Right renal pelvis (tissue), 4 donors: ENCODE measurements at regions not wholly inside any gene's neighbourhood (a gene's known extent, or its start where the extent isn't known, plus 50 kb on each side); places are given as distances from the start of the nearest gene placed in this dataset.

Experiments used
- DNase-seq, 4 donors: peaks; one replicate each; pipeline ENCODE4 v3.0.0-alpha.2; 2013; ENCODE audit warnings: low read depth in 4 of 4, low spot score in 3 of 4, missing footprints in 1 of 4

DNA sequence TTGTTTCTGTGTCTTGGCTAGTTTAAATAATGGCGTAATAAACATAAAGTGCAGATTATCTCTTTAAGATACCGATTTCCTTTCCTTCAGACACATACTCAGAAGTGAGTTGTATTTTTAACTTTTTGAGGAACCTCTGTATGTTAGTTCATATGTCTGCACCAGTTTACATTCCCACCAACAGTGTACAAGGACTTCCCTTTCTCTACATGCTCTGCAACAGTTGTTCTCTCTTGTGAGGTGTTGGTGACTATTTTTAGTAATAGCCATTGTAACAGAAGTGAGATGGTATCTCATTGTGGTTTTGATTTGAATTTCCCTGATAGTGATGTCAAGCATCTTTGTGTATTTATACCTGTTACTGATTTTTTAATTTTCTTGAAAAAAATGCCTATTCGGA lies 418.6 kb downstream of the UQCRFS1 start:
- no peak for DNase-seq

DNA sequence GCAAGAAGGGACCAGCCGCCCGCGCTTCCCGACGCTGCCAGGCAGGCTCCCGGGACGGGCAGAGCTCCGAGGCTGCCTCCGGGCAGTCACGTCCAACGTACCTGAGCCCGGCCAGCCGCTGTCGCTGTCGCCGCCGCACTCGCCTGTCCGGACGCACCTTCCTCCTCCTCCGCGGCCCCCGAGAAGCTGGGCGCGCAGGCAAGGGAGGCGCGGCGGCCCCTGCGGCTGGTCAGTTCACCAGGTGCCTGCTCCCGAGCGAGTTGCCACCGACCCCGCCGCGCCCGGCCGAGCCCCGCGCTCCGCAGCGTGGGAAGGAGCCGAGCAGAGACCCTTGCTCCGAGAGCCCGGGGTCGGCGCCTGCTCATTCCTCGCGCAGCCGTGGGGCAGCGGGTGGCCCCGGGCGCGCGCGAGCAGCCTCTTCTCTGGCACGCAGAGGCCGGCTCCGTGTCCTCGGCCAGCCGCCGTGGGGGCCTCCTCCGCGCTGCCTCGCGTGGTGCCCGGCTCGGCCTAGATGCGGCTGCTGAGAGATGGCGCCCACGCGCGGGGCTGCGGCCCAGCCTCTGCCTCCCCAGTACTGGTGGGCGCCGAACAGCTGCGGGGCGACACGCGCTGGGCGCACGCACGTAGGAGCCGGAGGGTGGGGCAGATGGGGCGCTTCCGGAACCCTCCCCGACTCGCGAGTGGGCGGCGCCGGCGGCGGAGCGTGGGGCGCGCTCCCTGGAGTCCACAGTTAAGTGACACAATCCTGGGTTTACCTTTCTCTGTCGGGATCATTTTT lies 419.4 kb downstream of the UQCRFS1 start:
- DNase-seq, result peak in 1 of 4 donors; percentile 3

DNA sequence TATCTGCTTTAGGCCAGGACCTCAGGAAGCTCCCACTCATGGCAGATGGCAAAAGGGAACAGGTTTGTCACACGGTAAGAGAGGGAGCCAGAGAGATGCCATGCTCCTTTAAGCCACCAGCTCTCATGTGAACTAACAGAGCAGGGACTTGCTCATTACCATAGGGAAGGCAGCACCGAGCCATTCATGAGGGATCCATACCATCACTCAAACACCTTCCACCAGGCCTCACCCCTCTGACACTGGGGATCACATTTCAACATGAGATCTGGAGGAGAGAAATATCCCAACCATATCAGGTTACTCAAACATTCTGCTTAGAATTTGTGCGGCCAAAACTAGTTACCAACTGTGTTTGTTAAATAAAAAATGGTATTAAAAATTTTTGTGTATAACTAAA lies 427.0 kb downstream of the UQCRFS1 start:
- DNase-seq, result peak in 1 of 4 donors; percentile 14

DNA sequence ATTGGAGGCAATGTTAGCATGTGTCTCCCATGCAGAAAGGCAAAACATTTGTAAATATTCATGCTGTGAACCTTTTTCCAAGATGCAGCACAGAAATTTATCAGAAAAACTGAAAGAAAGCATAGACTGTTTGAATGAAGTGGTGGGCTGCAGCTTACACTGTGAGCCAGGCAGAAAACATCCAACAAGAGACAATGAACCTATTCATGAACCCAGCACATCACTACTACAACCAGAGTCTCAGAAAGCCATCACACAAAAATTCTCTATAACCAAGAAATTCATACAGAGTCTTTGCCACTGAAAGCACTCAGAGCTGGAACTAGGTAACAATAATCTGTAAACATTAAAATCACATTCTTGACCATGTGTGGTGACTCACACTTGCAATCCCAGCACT lies 448.9 kb downstream of the UQCRFS1 start:
- DNase-seq, result no peak

DNA sequence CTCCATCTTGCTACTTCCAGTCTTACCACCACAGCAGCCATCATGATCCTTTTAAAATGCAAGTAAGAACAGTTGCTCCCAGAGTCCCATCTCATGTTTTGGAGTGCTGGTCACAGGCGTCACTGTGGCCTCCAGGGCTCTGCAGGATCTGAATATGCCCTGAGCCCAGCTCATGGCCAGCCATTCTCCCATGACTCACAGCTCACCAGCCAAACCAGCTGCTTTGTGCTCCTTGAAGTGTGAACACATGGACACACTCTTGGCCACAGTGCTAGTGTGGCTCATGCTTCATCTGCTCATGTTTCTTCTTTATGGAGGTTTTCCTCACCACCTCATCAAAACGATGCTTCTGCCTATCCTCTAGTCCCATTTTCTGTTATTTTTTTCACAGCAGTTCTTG lies 466.5 kb downstream of the UQCRFS1 start:
- no peak for DNase-seq

DNA sequence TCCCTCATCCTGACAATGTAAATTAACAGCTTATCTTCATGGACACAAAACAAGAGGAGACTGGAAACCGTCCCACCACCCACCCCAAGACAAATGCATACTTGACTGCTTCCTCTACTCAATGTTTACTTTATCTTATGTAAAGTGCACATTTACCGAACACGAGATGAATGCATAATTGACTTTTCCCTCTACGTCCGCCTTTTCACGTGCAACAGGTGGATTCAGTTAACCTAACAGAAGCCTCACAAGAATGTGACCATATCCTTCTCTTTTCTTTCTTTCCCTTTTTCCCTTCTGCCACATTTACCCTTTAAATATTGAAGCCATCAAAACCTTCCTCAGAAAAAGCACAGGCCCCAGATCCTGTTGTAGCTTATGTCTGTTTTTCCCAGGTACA lies 468.0 kb downstream of the UQCRFS1 start:
- DNase-seq, result no peak

DNA sequence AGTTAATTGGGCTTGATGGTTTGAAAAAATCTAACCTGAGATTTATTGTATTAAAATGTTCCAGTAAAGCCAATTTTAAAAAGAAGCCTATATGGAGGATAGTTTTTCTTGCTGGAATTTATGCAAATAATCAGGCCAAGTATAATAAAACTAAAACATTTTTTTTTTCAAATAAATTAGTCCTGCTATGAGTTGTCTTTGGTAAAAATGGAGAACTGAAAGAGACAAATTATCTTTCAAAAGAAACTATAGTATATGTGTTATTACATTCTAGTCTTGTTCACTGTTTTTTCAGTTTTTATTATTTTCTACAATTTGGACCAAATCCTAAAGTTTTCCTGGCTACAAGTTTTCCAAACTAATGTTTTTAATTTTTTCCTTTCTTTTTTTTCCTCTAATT lies 468.9 kb downstream of the UQCRFS1 start:
- DNase-seq, result no peak

DNA sequence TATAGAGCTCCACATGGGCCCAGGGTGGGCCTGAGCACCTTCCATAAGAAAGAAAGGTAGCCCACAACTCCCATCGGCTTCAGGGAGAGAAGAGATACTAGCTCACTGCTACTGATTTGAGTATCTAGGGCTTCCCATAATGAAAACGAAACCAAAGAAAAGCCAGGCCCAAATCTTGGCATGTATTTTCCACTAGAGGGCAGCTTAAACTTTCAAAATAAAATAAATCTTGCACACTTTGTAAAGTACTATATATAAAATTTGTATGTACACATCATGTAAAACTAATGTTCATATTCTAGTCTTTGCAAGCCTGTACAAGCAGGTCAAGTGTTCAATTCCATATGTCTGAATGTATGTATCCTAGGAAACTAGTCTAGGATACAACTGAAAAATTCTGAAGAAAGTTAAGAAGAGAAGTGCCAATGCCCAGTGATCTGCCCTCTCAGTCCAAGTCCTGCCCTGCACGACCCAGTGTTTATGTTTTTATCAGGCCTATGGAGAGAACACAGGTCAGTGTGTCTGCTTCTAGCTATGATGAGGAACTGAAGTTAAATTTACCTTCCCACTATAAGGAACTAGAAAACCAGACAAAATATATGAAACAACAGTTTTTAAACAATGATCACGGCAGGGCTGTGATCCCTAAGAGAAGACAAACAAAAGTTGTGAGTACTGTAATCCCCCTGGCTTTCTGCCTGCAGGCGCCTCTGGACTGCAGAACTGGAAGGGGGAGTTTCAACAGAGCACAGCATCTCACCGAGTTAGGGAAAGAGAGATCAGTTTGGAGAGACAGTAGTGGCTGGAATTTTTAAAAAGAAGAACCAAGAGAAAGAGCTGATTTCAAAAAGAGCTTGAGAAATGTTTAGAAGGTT lies 475.7 kb downstream of the UQCRFS1 start:
- DNase-seq, result peak in 2 of 4 donors; percentile 30 to 35

DNA sequence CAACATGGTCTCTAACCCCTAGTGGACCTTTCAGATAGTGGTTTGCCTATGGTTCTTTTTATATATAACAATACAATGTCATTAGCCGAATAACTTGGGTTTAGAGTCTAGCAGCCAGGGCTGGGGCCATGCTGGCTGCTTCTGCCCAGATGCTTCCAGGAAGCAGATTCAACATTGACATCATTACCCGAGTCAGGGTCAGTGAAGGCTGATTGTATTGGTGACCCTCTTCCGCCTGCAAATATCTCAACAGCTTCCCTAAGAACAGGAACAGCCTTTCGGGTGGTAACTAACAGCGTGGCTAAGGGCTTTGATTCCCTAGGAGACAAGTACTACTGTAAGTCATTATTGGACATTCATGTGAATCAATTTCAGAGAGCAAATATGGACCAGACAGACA lies 476.4 kb downstream of the UQCRFS1 start:
- DNase-seq, result no peak

DNA sequence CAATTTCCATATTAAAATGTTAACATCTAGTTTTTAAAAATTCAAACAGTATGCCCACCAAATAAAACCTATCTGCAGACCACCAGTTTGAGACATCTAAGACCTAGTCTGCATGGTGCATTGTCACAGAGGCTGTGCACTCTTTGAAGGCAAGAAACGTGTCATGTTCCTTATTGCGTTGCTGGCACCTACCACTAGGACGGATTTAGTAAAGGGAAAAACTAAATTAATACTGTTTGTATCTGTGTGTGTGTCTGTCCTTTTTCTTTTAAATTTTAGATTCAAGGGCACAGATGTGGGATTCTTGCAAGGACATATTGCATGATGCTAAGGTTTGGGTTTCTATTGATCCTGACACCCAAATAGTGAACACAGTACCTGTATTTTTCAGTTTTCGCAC lies 481.4 kb downstream of the UQCRFS1 start:
- DNase-seq, result no peak

DNA sequence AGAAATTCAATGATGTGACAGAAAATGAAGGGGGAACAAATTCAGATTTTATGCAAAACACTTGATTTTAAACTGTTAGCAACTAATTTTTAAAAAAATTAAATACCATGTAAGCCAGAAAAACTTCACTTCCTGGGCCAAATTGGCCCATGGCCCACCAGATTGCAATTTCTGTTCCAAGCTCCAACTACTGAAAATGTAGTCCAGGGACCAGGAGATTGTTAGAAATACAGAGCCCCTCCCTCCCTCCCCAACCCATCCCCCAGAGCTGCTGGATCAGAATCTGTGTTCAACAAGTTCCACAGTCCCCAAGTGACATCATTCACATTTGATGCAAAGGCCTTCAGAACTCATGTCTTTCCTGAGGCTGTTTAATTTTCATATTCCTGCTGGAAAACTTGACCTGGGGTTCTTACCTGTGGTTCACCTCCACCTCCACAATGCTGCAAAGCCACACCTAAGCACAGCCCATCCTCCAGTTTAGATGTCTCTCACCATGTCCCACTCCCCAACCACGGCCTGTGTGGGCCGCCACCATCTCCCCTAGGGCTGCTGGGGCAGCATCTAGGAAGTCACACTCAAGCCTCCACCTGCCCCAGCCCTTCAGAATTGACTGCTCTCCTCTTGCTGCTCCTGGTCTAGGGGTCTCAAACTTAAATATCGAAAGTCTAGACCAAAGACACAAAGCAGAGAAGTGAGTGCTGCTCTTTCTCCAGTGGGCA lies 482.0 kb downstream of the UQCRFS1 start:
- DNase-seq, result no peak

DNA sequence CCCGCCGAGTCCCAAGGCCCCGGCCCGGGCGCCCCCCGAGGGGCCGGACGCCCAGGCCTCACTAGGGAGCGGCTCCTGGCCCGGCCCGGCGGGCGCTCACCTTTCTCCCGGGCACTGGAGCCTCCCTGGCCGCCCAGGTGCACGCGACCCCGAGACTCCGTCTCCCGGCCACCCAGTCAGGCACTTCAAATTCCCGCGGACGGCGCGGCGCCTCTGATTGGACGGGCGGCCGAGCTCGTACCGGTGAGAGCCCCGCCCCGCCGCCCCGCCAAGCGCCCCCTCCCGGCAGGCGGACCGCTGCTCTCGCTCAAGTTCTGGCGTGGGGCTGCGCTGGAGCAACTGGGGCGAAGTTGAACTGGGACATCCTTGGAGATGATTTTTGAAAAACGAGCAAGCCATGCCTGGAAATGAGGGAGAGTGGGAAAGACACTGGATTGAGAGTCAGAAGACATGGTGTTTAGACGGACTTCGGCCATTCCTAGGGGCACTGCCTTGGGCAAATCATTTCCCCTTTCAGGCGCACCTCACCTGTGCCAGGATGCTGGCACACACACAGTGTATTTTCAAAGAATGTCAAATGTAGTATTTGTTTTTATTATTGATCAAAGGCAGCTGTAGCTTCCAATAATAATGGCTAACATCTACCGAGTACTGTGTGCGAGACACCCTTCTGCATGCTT lies 485.3 kb downstream of the UQCRFS1 start:
- DNase-seq, result no peak

DNA sequence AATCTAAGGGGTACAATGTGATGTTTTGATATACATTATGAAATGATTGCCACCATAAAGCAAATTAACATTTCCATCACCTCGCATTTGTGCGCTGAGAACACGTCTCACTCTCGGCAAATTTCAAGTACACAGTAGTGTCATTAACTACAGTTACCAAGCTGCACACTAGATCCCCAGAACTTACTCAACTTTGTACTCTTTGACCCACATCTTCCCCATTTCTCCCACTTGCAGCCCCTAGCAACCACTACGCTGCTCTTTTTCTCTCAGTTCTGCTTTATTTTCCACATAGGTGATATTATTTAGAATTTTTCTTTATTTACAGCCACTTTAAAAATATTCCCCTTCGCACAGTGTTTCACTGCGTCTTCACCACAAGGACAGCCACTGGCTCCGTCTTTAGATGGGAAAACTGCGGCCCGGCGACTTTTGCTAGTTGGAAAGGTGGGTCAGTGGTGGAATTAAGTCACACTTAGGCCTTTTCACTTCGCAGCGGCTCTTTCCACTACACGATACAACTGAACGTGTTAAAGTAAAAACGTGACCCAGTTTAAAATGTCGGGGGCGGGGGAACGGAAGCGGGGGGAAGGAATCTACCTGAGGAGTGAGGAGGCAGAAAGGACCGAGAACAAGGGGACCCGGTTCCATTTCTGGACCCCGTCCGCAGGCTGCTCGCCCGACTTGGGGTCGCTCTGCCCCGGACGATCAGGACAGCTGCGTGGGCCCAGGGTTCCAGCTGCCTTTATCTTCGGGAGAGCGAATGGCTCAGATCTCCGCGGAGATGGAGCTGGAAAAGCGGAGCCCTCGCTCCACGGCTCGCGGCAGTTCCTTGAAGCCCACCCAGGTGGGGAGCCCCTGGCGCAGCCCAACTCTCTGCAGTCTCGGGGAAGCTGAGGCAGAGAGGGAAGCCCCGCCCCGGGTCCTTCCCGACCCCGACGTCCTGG lies 486.1 kb downstream of the UQCRFS1 start:
- DNase-seq, result no peak

DNA sequence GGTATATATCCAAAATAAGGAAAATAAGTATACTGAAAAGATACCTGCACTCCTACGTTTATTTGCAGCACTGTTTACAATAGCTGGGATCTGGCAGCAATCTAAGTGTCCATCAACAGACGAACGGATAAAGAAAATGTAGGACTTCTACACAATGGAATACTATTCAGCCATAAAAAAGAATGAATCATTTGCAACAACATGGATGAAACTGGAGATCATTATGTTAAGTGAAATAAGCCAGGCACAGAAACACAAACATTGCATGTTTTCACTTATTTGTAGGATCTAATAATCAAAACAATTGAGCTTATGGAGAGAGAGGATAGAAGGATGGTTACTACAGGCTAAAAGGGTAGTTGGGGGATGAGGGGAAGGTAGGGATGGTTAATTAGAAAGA lies 494.0 kb downstream of the UQCRFS1 start:
- no peak for DNase-seq

DNA sequence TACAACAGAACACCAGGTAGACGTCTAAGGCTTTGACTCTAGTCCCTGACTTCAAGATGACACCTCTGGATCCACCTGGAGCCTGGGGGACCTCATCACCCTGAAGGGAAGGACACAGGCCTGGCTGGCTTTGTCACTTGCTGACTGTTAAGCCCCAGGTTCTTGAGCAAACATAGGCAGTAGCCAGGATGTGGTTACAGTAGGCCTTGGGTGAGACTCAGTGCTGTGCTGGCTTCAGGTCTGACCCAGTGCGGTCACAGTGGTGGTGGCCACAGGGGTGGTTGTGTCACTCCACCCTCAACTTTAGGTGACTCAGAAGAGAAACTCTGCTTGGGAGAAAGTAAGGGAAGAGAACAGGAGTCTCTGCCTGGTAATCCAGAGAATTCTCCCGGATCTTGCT lies 497.8 kb downstream of the UQCRFS1 start:
- no peak for DNase-seq

DNA sequence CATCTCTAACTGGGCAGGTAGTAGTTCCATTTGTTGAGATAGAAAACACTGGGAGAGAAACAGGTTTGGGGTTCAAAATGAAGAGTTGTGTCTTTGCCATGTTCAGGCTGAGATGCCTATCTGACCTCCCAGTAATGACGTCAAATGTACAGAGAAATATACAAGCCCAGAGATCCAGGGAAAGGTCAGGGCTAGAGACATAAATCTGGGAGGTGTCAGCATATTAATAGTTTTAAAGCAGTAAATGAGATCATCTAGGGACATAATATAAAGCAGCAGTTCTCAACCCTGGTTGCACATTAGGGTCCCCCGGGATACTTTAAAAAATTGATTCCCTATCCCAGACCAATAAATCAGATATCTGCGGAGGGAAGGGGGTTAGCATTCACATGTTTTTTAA lies 501.5 kb downstream of the UQCRFS1 start:
- no peak for DNase-seq

DNA sequence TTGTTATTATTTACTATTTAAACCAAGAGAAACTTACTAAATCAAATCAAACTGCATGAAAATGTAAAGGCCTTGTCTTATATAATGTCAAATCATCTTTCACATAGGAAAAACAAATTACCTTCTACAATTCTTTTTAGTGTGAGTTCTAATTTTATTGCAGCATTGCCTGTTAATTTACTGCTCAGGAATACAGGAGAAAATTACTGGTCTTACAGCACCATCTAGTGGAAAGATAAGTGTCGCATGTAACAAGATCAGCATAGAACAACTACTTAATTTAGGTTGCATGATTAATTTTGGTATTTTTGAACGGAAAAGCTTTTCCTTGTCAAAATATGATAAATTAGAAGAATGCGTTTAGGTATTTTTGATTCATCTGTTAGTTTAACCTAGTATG lies 502.7 kb downstream of the UQCRFS1 start:
- peak; percentile 44 to 54 (median 50) for DNase-seq

DNA sequence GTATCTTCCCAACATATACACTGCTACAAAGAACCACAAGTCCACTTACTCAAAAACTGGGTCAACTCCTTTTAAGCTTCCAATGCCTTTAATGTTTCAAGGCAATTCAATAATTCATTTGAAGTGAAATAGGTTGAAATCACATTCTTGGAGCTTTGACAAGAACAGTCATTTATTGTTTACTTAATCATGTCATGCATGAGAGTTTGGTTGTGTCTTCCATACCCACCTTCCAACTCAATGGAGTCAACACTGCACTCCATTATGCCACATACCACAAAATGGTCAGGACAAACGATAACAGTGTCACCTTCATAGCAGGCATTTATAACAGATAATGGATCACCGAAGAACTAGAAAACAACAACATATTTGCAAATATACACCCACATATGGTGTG lies 506.3 kb downstream of the UQCRFS1 start:
- no peak for DNase-seq

DNA sequence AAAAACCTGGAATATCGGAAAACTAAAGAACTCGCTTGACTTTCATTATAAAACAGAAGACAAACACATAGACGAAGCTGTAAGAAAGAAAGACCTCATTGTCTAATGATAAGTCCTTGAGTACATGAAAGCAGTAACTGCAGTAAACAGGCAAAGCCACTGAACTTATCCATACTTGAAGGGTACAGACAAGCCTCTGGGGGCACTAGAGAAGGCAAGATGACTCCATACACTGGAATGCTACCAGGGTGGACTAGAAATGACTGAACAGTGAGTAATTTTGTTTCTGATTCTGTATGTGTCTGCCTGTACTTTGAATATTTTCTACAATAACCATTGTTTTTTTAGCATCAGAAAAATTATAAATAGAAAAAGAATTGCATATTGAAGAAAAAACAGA lies 507.9 kb downstream of the UQCRFS1 start:
- DNase-seq, result no peak
